GM18867 (cell line): ENCODE measurements at regions not wholly inside any gene's neighbourhood (a gene's known extent, or its start where the extent isn't known, plus 50 kb on each side); places are given as distances from the start of the nearest gene placed in this dataset.

ENCODE experiments used
- ATAC-seq: cut with Tn5 transposase; IDR thresholded peaks from one replicate; pipeline ENCODE4 v1.9.1; 2021; ENCODE audit warnings: mild to moderate bottlenecking, moderate library complexity; ENCODE audit not compliant: unreplicated experiment

- ATAC-seq: no peak
Measured at GRCh38 chr3:187618722-187619121, 51.5 kb downstream of the SST start.

- no peak for ATAC-seq
Measured at GRCh38 chr3:187617213-187617612, 53.0 kb downstream of the SST start.

- peak; percentile 84 for ATAC-seq
Measured at GRCh38 chr3:187616307-187616972, 53.8 kb downstream of the SST start.

- no peak for ATAC-seq
Measured at GRCh38 chr3:187615630-187616029, 54.6 kb downstream of the SST start.

GRCh38 chr3:187612656-187613055, 57.5 kb downstream of the SST start:
- no peak for ATAC-seq

GRCh38 chr3:187610981-187611511, 59.1 kb downstream of the SST start:
- no peak for ATAC-seq

- ATAC-seq: no peak
Measured at GRCh38 chr3:187594272-187594671, 75.9 kb downstream of the SST start.

GRCh38 chr3:187593451-187593850, 76.7 kb downstream of the SST start:
- no peak for ATAC-seq

- no peak for ATAC-seq
Measured at GRCh38 chr3:187590861-187591576, 79.2 kb downstream of the SST start.

GRCh38 chr3:187587076-187587475, 83.1 kb downstream of the SST start:
- ATAC-seq: no peak

GRCh38 chr3:187586226-187586625, 84.0 kb downstream of the SST start:
- no peak for ATAC-seq

- ATAC-seq: no peak
Measured at GRCh38 chr3:187572441-187572840, 97.8 kb downstream of the SST start.

GRCh38 chr3:187571701-187572100, 98.5 kb downstream of the SST start:
- no peak for ATAC-seq

GRCh38 chr3:187570776-187571175, 99.4 kb downstream of the SST start:
- ATAC-seq: no peak

GRCh38 chr3:187568171-187568570, 102.0 kb downstream of the SST start:
- ATAC-seq: no peak

- ATAC-seq: no peak
Measured at GRCh38 chr3:187567661-187568121, 102.5 kb downstream of the SST start.

- ATAC-seq: no peak
Measured at GRCh38 chr3:187567021-187567420, 103.2 kb downstream of the SST start.

- ATAC-seq: no peak
Measured at GRCh38 chr3:187565701-187566100, 104.5 kb downstream of the SST start.

GRCh38 chr3:187558990-187559389, 111.2 kb downstream of the SST start:
- no peak for ATAC-seq

GRCh38 chr3:187551416-187551815, 118.8 kb downstream of the SST start:
- no peak for ATAC-seq

GRCh38 chr3:187550446-187550845, 119.7 kb downstream of the SST start:
- no peak for ATAC-seq

- ATAC-seq: no peak
Measured at GRCh38 chr3:187545366-187545765, 124.8 kb downstream of the SST start.
